ENCODE measurements at regions not wholly inside any gene's neighbourhood (a gene's known extent, or its start where the extent isn't known, plus 50 kb on each side); places are given as distances from the start of the nearest gene placed in this dataset.

GRCh38 chr5:51034222-51034901 is 348.9 kb upstream of the ISL1 start:
- H3K4me1 ChIP-seq (ENCODE audit: insufficient read depth, low read length) = no peaks in the 10 kb centered on the region
- no peaks in the 10 kb centered on the region for H3K9me3 Mint-ChIP-seq
- H3K4ac ChIP-seq (ENCODE audit: low read depth, low read length) = no peak overlapping the region
- H3T11ph ChIP-seq (ENCODE audit: low read length) = no peak overlapping the region
- H3K23me2 ChIP-seq (ENCODE audit: insufficient read length, low read depth, low read length, poor library complexity, severe bottlenecking) = no peaks in the 10 kb centered on the region
- H4K20me1 ChIP-seq (ENCODE audit: control insufficient read depth, insufficient read depth, insufficient read length) = no peaks in the 10 kb centered on the region
- H2BK15ac ChIP-seq (ENCODE audit: low read depth, low read length) = no peak overlapping the region
- no peak overlapping the region for H3K27ac ChIP-seq (ENCODE audit: insufficient read length, low read depth, low read length)
- no peak overlapping the region for H3K14ac ChIP-seq (ENCODE audit: insufficient read depth, low read length)
- no CpG with 5 or more reads among the region's 1 CpG for WGBS (ENCODE audit: extremely low coverage, insufficient read length, low lambda C conversion rate)
- no peak overlapping the region for H3K23ac ChIP-seq (ENCODE audit: insufficient read length, low read depth, low read length)
- no peaks in the 10 kb centered on the region for H3K79me2 ChIP-seq (ENCODE audit: insufficient read depth, low read length)
- no peak overlapping the region for H3K56ac ChIP-seq (ENCODE audit: insufficient read length, low read depth, low read length)
- H3K27me3 Mint-ChIP-seq (ENCODE audit: low read depth) = no peaks in the 10 kb centered on the region
- H2BK12ac ChIP-seq (ENCODE audit: insufficient read length, low read depth, low read length) = no peak overlapping the region
- H3K18ac ChIP-seq (ENCODE audit: insufficient read length, low read depth, low read length) = no peak overlapping the region
- no peak overlapping the region for H2AK5ac ChIP-seq (ENCODE audit: insufficient read length, low read length)
- no peaks in the 10 kb centered on the region for H3K36me3 Mint-ChIP-seq (ENCODE audit: insufficient read depth in 1 of 3, low read depth in 3 of 3)
- no peak overlapping the region for H4K8ac ChIP-seq (replicated peaks; ENCODE audit: insufficient read length, low read depth, low read length)
- H2AFZ ChIP-seq (ENCODE audit: low read length) = no peak overlapping the region
- no peak overlapping the region for H2BK5ac ChIP-seq (ENCODE audit: insufficient read length, low read length)
- TF ChIP-seq, protein P1, sequence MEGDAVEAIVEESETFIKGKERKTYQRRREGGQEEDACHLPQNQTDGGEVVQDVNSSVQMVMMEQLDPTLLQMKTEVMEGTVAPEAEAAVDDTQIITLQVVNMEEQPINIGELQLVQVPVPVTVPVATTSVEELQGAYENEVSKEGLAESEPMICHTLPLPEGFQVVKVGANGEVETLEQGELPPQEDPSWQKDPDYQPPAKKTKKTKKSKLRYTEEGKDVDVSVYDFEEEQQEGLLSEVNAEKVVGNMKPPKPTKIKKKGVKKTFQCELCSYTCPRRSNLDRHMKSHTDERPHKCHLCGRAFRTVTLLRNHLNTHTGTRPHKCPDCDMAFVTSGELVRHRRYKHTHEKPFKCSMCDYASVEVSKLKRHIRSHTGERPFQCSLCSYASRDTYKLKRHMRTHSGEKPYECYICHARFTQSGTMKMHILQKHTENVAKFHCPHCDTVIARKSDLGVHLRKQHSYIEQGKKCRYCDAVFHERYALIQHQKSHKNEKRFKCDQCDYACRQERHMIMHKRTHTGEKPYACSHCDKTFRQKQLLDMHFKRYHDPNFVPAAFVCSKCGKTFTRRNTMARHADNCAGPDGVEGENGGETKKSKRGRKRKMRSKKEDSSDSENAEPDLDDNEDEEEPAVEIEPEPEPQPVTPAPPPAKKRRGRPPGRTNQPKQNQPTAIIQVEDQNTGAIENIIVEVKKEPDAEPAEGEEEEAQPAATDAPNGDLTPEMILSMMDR (conservative IDR thresholded peaks at IDR 0.05) = no peak
- H3K4me2 ChIP-seq (ENCODE audit: insufficient read depth, insufficient read length, low read length) = no peak overlapping the region
- H3K4me1 Mint-ChIP-seq = peaks cover 3 to 9% of the 10 kb centered on the region in 2 experiments; a peak in 3 of 4 replicates
- H3K79me1 ChIP-seq (ENCODE audit: insufficient read depth, low read depth, low read length, poor library complexity, severe bottlenecking) = no peaks in the 10 kb centered on the region
- no peaks in the 10 kb centered on the region for H3K9me3 ChIP-seq (ENCODE audit: control insufficient read depth, low read depth, low read length)
- no peak overlapping the region for H3K9ac ChIP-seq (ENCODE audit: extremely low read depth, insufficient read length, low read length)
- H4K91ac ChIP-seq (ENCODE audit: insufficient read length, low read depth, low read length) = no peak overlapping the region
- H2BK120ac ChIP-seq (ENCODE audit: low read depth, low read length, poor library complexity, severe bottlenecking) = no peak overlapping the region
- no peak overlapping the region for H4K5ac ChIP-seq (ENCODE audit: insufficient read length, low read depth, low read length)
- no peak overlapping the region for H3K27ac Mint-ChIP-seq
- no peak overlapping the region for H2BK20ac ChIP-seq (ENCODE audit: low read depth, low read length, poor library complexity, severe bottlenecking)
- no peak for DNase-seq
- no peak overlapping the region for H3K4me3 Mint-ChIP-seq
- no peaks in the 10 kb centered on the region for H3K27me3 ChIP-seq (ENCODE audit: insufficient read depth, low read length)
